B cell (primary cell): ENCODE measurements at regions not wholly inside any gene's neighbourhood (a gene's known extent, or its start where the extent isn't known, plus 50 kb on each side); places are given as distances from the start of the nearest gene placed in this dataset.

Source experiments
- ATAC-seq: fragments of 200-7000 bp; cut with Tn5 transposase; one replicate; pipeline ENCODE4 v1.10.0; 2021; ENCODE audit warnings: low read depth, mild to moderate bottlenecking, moderate number of reproducible peaks, moderate library complexity
- CTCF ChIA-PET: fragments of 350-600 bp; sonication (Branson Sonifier 250); formaldehyde crosslinking; loops from one replicate; lab custom pipeline; 2021; ENCODE audit warnings: antibody characterized with exemption, inconsistent platforms; lab: Charles Lee
- POLR2A ChIA-PET: fragments of 350-600 bp; sonication (Branson Sonifier 250); formaldehyde crosslinking; loops from one replicate; lab custom pipeline; 2021; ENCODE audit warnings: antibody characterized with exemption; lab: Charles Lee
- DNase-seq: peaks from one replicate; pipeline ENCODE4 v3.0.0; 2013
- H2AFZ ChIP-seq: 2 replicates; pipeline ENCODE4 v1.6.1; 2012; ENCODE audit warnings: mild to moderate bottlenecking, low read depth, low read length; ENCODE audit not compliant: insufficient read depth, poor library complexity, severe bottlenecking
- H3K27ac ChIP-seq, 2 donors: 1 replicate in 1 of 2; 2 replicates in 1 of 2; pipeline ENCODE4 v1.5.1; 2012 to 2013; ENCODE audit warnings: low read length in 2 of 2, mild to moderate bottlenecking in 2 of 2, moderate library complexity in 1 of 2
- H3K27me3 ChIP-seq, 4 experiments: fragments of 200-600 bp in 1 of 4; sonication (generic) in 1 of 4; replicated peaks in 1 of 4; 1 replicate in 2 of 4; 2 replicates in 2 of 4; pipeline versions ENCODE4 v1.6.1 to v1.7.0; 2013 to 2016; ENCODE audit warnings: low read length in 3 of 4, mild to moderate bottlenecking in 2 of 4, mixed read lengths in 1 of 4, moderate library complexity in 1 of 4; ENCODE audit not compliant: insufficient read depth in 4 of 4, control insufficient read depth in 3 of 4; ENCODE audit errors: control extremely low read depth in 1 of 4
- H3K36me3 ChIP-seq, 2 experiments: replicated peaks in 1 of 2; 1 replicate in 1 of 2; 2 replicates in 1 of 2; pipeline versions ENCODE4 v1.6.1 to v1.7.1; 2013; ENCODE audit warnings: low read length in 1 of 2; ENCODE audit not compliant: insufficient read depth in 2 of 2, control insufficient read depth in 1 of 2; ENCODE audit errors: control extremely low read depth in 1 of 2, extremely low read depth in 1 of 2
- H3K4me1 ChIP-seq, 2 donors: fragments of 200-600 bp in 1 of 2; sonication (generic) in 1 of 2; 1 replicate in 1 of 2; 2 replicates in 1 of 2; pipeline versions ENCODE4 v1.5.1 to v1.6.1; 2013 to 2017; ENCODE audit warnings: low read length in 2 of 2; ENCODE audit not compliant: control insufficient read depth in 2 of 2, insufficient read depth in 2 of 2
- H3K4me2 ChIP-seq: replicated peaks from 2 replicates; pipeline ENCODE3; 2012; ENCODE audit warnings: mild to moderate bottlenecking, low read depth, low read length; ENCODE audit not compliant: poor library complexity, severe bottlenecking
- H3K4me3 ChIP-seq, 5 experiments: fragments of 200-600 bp in 1 of 5; sonication (generic) in 1 of 5; 1 replicate in 3 of 5; 2 replicates in 2 of 5; pipeline versions ENCODE4 v1.5.1 to v1.7.0; 2011 to 2016; ENCODE audit warnings: low read length in 4 of 5, mild to moderate bottlenecking in 4 of 5, low read depth in 2 of 5, control low read depth in 1 of 5, moderate library complexity in 1 of 5; ENCODE audit not compliant: insufficient read depth in 1 of 5; ENCODE audit errors: control extremely low read depth in 1 of 5, extremely low read depth in 1 of 5
- H3K79me2 ChIP-seq: fragments of 200-600 bp; sonication (generic); one replicate; pipeline ENCODE4 v1.6.0; 2016; ENCODE audit warnings: low read length; ENCODE audit not compliant: control insufficient read depth, insufficient read depth
- H3K9ac ChIP-seq: fragments of 200-600 bp; sonication (generic); 2 replicates; pipeline ENCODE4 v1.6.1; 2017; ENCODE audit warnings: mild to moderate bottlenecking, low read length, moderate library complexity
- H3K9me3 ChIP-seq, 3 donors: one replicate each; pipeline versions ENCODE4 v1.6.1 to v1.7.1; 2013; ENCODE audit warnings: low read length in 2 of 3; ENCODE audit not compliant: control insufficient read depth in 2 of 3, insufficient read depth in 1 of 3; ENCODE audit errors: control extremely low read depth in 1 of 3
- H4K20me1 ChIP-seq: 2 replicates; pipeline ENCODE4 v1.6.0; 2012; ENCODE audit warnings: mild to moderate bottlenecking, low read length; ENCODE audit not compliant: insufficient read depth, control insufficient read depth, poor library complexity, severe bottlenecking
- H3K27ac Mint-ChIP-seq: one replicate; pipeline ENCODE4 v1.8.0; 2021; ENCODE audit warnings: mixed read lengths
- H3K27me3 Mint-ChIP-seq: one replicate; pipeline ENCODE4 v1.8.0; 2021; ENCODE audit warnings: mixed read lengths
- H3K4me1 Mint-ChIP-seq: one replicate; pipeline ENCODE4 v1.8.0; 2021; ENCODE audit warnings: mixed read lengths
- H3K4me3 Mint-ChIP-seq: one replicate; pipeline ENCODE4 v1.8.0; 2021; ENCODE audit warnings: mixed read lengths
- H3K9me3 Mint-ChIP-seq: one replicate; pipeline ENCODE4 v1.8.0; 2022; ENCODE audit warnings: mixed read lengths; ENCODE audit not compliant: insufficient read depth
- EZH2 ChIP-seq: IDR thresholded peaks from 2 replicates; pipeline ENCODE4 v1.6.1; 2012; ENCODE audit warnings: borderline replicate concordance, low read depth, mild to moderate bottlenecking, moderate library complexity, low read length; ENCODE audit not compliant: insufficient read depth, poor library complexity, severe bottlenecking
- WGBS: methylation state at CpG from one replicate; pipeline ENCODE4 v1.1.5; 2013; ENCODE audit warnings: missing lambda C conversion rate; ENCODE audit not compliant: insufficient coverage; 5-methylcytosine and 5-hydroxymethylcytosine counted together
- intact Hi-C: fragments of 100-400 bp; cut with micrococcal nuclease; formaldehyde crosslinking; loops from one replicate; pipeline ENCODE4 v1.10.0; 2022
- TF ChIP-seq, protein P1 (sequence below): fragments of 200-600 bp; IDR thresholded peaks from one replicate; pipeline ENCODE4 v1.8.0; 2022; ENCODE audit warnings: antibody characterized with exemption, mild to moderate bottlenecking

DNA sequence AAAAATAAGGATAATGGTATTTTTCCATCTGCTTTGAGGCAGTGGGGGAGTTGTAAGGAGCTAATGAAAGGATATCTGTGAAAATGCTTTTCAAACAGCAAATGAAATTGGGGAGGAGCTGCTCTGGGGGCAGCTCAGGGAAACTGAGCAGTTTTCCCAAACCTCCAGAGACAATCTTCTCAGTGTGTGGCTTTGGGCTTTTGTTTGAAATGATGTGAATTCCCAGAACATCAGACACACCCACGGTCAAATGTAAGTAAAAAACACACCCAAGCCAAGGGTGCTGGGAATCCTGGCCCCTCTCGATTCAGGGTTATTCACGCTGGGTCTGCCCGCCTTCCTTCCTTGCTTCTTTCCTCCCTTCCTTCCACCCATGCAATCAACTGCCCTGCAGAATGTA, 512.6 kb downstream of the BNC2 start:
- H3K9me3 ChIP-seq = peaks cover 0 to 5% (median 0%) of the 10 kb centered on the region in 3 donors
- DNase-seq (no peak), ATAC-seq (no peak)
- H3K27me3 ChIP-seq = no peaks in the 10 kb centered on the region
- no peaks in the 10 kb centered on the region for H3K4me1 Mint-ChIP-seq
- no peak overlapping the region for H3K9ac ChIP-seq
- no peaks in the 10 kb centered on the region for H3K9me3 Mint-ChIP-seq
- CTCF ChIA-PET = no interaction called here
- no peak overlapping the region for H3K4me2 ChIP-seq
- 96% methylated on average over 3 of the region's 4 CpGs for WGBS
- intact Hi-C loops = no loop called here
- H3K4me1 ChIP-seq = no peaks in the 10 kb centered on the region
- no peaks in the 10 kb centered on the region for H4K20me1 ChIP-seq
- no peak overlapping the region for H3K27ac ChIP-seq
- H3K27me3 Mint-ChIP-seq = no peaks in the 10 kb centered on the region
- H3K27ac Mint-ChIP-seq = no peak overlapping the region
- H3K4me3 Mint-ChIP-seq = no peak overlapping the region
- no peak for TF ChIP-seq EZH2
- TF ChIP-seq, protein P1, sequence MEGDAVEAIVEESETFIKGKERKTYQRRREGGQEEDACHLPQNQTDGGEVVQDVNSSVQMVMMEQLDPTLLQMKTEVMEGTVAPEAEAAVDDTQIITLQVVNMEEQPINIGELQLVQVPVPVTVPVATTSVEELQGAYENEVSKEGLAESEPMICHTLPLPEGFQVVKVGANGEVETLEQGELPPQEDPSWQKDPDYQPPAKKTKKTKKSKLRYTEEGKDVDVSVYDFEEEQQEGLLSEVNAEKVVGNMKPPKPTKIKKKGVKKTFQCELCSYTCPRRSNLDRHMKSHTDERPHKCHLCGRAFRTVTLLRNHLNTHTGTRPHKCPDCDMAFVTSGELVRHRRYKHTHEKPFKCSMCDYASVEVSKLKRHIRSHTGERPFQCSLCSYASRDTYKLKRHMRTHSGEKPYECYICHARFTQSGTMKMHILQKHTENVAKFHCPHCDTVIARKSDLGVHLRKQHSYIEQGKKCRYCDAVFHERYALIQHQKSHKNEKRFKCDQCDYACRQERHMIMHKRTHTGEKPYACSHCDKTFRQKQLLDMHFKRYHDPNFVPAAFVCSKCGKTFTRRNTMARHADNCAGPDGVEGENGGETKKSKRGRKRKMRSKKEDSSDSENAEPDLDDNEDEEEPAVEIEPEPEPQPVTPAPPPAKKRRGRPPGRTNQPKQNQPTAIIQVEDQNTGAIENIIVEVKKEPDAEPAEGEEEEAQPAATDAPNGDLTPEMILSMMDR = no peak
- POLR2A ChIA-PET = no interaction called here
- H3K36me3 ChIP-seq = no peaks in the 10 kb centered on the region
- H2AFZ ChIP-seq = no peak overlapping the region
- H3K4me3 ChIP-seq = no peak overlapping the region
- H3K79me2 ChIP-seq = no peaks in the 10 kb centered on the region

DNA sequence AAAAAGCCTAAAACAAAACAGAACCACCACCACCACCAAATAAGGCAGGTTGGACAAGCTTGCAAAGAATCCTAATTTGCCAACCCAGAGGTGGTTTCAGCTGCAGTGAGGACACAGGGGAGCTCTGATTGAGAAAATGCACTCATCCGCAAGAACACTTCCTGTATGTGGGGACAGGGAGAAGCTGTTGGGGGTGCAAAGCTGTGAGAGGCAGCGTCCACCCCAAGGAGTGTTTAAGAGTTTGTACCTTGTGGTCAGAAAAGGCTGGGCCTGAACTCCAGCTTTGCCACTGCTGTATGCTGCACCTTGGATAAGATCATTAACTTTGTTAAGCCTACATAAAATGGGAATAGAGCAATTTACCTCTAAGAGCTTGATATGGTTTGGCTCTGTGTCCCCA, 511.7 kb downstream of the BNC2 start:
- no peak overlapping the region for H3K9ac ChIP-seq
- Mint-ChIP-seq H3K9me3 (no peaks in the 10 kb centered on the region), H3K27me3 (no peaks in the 10 kb centered on the region), H3K4me1 (no peaks in the 10 kb centered on the region), H3K27ac (no peak overlapping the region), H3K4me3 (no peak overlapping the region)
- H3K4me2 ChIP-seq = no peak overlapping the region
- intact Hi-C loops = no loop called here
- no peak for TF ChIP-seq EZH2
- TF ChIP-seq, protein P1 = no peak
- no peaks in the 10 kb centered on the region for H3K36me3 ChIP-seq
- WGBS = 63% methylated on average over 1 of the region's 2 CpGs
- no peaks in the 10 kb centered on the region for H4K20me1 ChIP-seq
- H2AFZ ChIP-seq = no peak overlapping the region
- H3K79me2 ChIP-seq = no peaks in the 10 kb centered on the region
- peaks cover 0 to 5% (median 0%) of the 10 kb centered on the region in 3 donors for H3K9me3 ChIP-seq
- ATAC-seq (no peak), DNase-seq (no peak)
- ChIA-PET CTCF (interaction anchor here (0.7 kb wide), 1 partner anchor 17 kb away, joined by 4 read pairs; no protein-coding TSS in a partner anchor), POLR2A (no interaction called here)
- no peaks in the 10 kb centered on the region for H3K27me3 ChIP-seq
- no peak overlapping the region for H3K4me3 ChIP-seq
- no peaks in the 10 kb centered on the region for H3K4me1 ChIP-seq
- H3K27ac ChIP-seq = no peak overlapping the region
